GM23338 (cell line): ENCODE measurements at regions not wholly inside any gene's neighbourhood (a gene's known extent, or its start where the extent isn't known, plus 50 kb on each side); places are given as distances from the start of the nearest gene placed in this dataset.

Source experiments
- TF ChIP-seq, protein P1 (sequence below), 2 experiments: fragments of 200-600 bp in 1 of 2; sonication (generic) in 1 of 2; conservative IDR thresholded peaks; 2 replicates each; pipeline versions ENCODE4 v1.5.1 to v1.6.1; 2016 to 2017; ENCODE audit warnings: antibody characterized with exemption in 2 of 2, low read depth in 2 of 2, mild to moderate bottlenecking in 2 of 2, moderate library complexity in 1 of 2
- TF ChIP-seq, protein P2 (sequence below): IDR thresholded peaks from one replicate; pipeline ENCODE4 v1.6.1; 2018; ENCODE audit warnings: antibody characterized with exemption; ENCODE audit not compliant: unreplicated experiment

DNA sequence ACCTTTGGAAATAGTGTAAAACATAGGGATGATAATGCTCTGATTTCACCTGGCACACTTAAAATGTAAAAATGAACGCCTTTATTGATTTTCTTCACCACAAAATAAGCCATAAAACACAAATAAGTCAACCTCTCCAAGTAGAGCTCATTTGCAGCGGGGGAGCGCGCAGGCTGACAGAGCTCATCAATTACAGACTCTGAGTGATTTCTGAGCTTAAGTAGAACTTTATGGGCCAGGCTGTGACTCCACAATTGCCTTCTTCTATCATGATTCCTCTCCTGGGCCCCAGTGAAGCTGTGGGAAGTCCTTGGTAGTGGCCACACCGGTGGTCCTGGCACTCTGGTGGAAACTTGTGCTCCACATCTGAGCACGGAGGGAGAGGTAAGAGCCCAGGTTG, 789.0 kb upstream of the RAB6C start:
- TF ChIP-seq, protein P1, sequence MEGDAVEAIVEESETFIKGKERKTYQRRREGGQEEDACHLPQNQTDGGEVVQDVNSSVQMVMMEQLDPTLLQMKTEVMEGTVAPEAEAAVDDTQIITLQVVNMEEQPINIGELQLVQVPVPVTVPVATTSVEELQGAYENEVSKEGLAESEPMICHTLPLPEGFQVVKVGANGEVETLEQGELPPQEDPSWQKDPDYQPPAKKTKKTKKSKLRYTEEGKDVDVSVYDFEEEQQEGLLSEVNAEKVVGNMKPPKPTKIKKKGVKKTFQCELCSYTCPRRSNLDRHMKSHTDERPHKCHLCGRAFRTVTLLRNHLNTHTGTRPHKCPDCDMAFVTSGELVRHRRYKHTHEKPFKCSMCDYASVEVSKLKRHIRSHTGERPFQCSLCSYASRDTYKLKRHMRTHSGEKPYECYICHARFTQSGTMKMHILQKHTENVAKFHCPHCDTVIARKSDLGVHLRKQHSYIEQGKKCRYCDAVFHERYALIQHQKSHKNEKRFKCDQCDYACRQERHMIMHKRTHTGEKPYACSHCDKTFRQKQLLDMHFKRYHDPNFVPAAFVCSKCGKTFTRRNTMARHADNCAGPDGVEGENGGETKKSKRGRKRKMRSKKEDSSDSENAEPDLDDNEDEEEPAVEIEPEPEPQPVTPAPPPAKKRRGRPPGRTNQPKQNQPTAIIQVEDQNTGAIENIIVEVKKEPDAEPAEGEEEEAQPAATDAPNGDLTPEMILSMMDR (conservative IDR thresholded peaks at IDR 0.05; ENCODE audit: low read depth in 2 of 2) = no peak
- TF ChIP-seq, protein P2, sequence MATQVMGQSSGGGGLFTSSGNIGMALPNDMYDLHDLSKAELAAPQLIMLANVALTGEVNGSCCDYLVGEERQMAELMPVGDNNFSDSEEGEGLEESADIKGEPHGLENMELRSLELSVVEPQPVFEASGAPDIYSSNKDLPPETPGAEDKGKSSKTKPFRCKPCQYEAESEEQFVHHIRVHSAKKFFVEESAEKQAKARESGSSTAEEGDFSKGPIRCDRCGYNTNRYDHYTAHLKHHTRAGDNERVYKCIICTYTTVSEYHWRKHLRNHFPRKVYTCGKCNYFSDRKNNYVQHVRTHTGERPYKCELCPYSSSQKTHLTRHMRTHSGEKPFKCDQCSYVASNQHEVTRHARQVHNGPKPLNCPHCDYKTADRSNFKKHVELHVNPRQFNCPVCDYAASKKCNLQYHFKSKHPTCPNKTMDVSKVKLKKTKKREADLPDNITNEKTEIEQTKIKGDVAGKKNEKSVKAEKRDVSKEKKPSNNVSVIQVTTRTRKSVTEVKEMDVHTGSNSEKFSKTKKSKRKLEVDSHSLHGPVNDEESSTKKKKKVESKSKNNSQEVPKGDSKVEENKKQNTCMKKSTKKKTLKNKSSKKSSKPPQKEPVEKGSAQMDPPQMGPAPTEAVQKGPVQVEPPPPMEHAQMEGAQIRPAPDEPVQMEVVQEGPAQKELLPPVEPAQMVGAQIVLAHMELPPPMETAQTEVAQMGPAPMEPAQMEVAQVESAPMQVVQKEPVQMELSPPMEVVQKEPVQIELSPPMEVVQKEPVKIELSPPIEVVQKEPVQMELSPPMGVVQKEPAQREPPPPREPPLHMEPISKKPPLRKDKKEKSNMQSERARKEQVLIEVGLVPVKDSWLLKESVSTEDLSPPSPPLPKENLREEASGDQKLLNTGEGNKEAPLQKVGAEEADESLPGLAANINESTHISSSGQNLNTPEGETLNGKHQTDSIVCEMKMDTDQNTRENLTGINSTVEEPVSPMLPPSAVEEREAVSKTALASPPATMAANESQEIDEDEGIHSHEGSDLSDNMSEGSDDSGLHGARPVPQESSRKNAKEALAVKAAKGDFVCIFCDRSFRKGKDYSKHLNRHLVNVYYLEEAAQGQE = no peak
